ENCODE measurements at regions not wholly inside any gene's neighbourhood (a gene's known extent, or its start where the extent isn't known, plus 50 kb on each side); places are given as distances from the start of the nearest gene placed in this dataset.

GRCh38 chr9:109906766-109907382 lies 126.9 kb downstream of the PALM2AKAP2 start:
- Histone ChIP-seq H3K27ac (ENCODE audit: low read depth, low read length) (no peak overlapping the region), H3K4me2 (ENCODE audit: low read length) (peak overlapping the region; percentile 30), H3K27me3 (ENCODE audit: insufficient read depth, low read length) (no peaks in the 10 kb centered on the region), H3K4me3 (ENCODE audit: insufficient read depth, low read depth, low read length) (no peak overlapping the region), H3K4me1 (ENCODE audit: insufficient read depth, low read length) (peaks cover 33% of the 10 kb centered on the region), H3K79me2 (ENCODE audit: insufficient read depth, low read length) (peaks cover 9% of the 10 kb centered on the region), H2AFZ (ENCODE audit: low read depth, low read length) (no peak overlapping the region), H4K20me1 (ENCODE audit: insufficient read depth, low read length) (peaks cover 21% of the 10 kb centered on the region), H3K36me3 (ENCODE audit: insufficient read depth, low read length) (no peaks in the 10 kb centered on the region), H3K9me3 (ENCODE audit: insufficient read depth, low read depth, low read length) (no peaks in the 10 kb centered on the region), H3K9ac (ENCODE audit: low read length) (no peak overlapping the region)
- Mint-ChIP-seq H3K36me3 (ENCODE audit: low read depth, unreplicated experiment) (peaks cover 3% of the 10 kb centered on the region), H3K9me3 (ENCODE audit: unreplicated experiment) (no peaks in the 10 kb centered on the region), H3K4me3 (ENCODE audit: unreplicated experiment) (no peak overlapping the region), H3K27me3 (ENCODE audit: low read depth, unreplicated experiment) (no peaks in the 10 kb centered on the region), H3K27ac (ENCODE audit: unreplicated experiment) (peak overlapping the region; percentile 48), H3K4me1 (ENCODE audit: low read depth, unreplicated experiment) (peaks cover 19% of the 10 kb centered on the region)
- peak; percentile 50 for DNase-seq (ENCODE audit: low read depth)
- no peak for FAIRE-seq
- TF ChIP-seq EZH2 (IDR thresholded peaks at IDR 0.05; ENCODE audit: insufficient read depth, low read length) = no peak
- TF ChIP-seq CTCF (IDR thresholded peaks at IDR 0.05; ENCODE audit: insufficient read depth, low read depth, low read length) = no peak

GRCh38 chr9:109907400-109907799 lies 127.4 kb downstream of the PALM2AKAP2 start:
- no peaks in the 10 kb centered on the region for H3K36me3 ChIP-seq (ENCODE audit: insufficient read depth, low read length)
- no peaks in the 10 kb centered on the region for H3K27me3 ChIP-seq (ENCODE audit: insufficient read depth, low read length)
- H3K4me2 ChIP-seq (ENCODE audit: low read length) = peak overlapping the region; percentile 30
- peaks cover 9% of the 10 kb centered on the region for H3K79me2 ChIP-seq (ENCODE audit: insufficient read depth, low read length)
- H3K4me3 ChIP-seq (ENCODE audit: insufficient read depth, low read depth, low read length) = no peak overlapping the region
- no peak for FAIRE-seq
- no peak overlapping the region for H3K9ac ChIP-seq (ENCODE audit: low read length)
- peaks cover 17% of the 10 kb centered on the region for H4K20me1 ChIP-seq (ENCODE audit: insufficient read depth, low read length)
- no peak overlapping the region for H2AFZ ChIP-seq (ENCODE audit: low read depth, low read length)
- Mint-ChIP-seq H3K4me3 (ENCODE audit: unreplicated experiment) (no peak overlapping the region), H3K4me1 (ENCODE audit: low read depth, unreplicated experiment) (peaks cover 16% of the 10 kb centered on the region), H3K27ac (ENCODE audit: unreplicated experiment) (no peak overlapping the region), H3K36me3 (ENCODE audit: low read depth, unreplicated experiment) (peaks cover 2% of the 10 kb centered on the region), H3K27me3 (ENCODE audit: low read depth, unreplicated experiment) (no peaks in the 10 kb centered on the region), H3K9me3 (ENCODE audit: unreplicated experiment) (no peaks in the 10 kb centered on the region)
- TF ChIP-seq EZH2 (IDR thresholded peaks at IDR 0.05; ENCODE audit: insufficient read depth, low read length) (no peak), CTCF (IDR thresholded peaks at IDR 0.05; ENCODE audit: insufficient read depth, low read depth, low read length) (no peak)
- no peak for DNase-seq (ENCODE audit: low read depth)
- peaks cover 33% of the 10 kb centered on the region for H3K4me1 ChIP-seq (ENCODE audit: insufficient read depth, low read length)
- no peak overlapping the region for H3K27ac ChIP-seq (ENCODE audit: low read depth, low read length)
- no peaks in the 10 kb centered on the region for H3K9me3 ChIP-seq (ENCODE audit: insufficient read depth, low read depth, low read length)

DNA sequence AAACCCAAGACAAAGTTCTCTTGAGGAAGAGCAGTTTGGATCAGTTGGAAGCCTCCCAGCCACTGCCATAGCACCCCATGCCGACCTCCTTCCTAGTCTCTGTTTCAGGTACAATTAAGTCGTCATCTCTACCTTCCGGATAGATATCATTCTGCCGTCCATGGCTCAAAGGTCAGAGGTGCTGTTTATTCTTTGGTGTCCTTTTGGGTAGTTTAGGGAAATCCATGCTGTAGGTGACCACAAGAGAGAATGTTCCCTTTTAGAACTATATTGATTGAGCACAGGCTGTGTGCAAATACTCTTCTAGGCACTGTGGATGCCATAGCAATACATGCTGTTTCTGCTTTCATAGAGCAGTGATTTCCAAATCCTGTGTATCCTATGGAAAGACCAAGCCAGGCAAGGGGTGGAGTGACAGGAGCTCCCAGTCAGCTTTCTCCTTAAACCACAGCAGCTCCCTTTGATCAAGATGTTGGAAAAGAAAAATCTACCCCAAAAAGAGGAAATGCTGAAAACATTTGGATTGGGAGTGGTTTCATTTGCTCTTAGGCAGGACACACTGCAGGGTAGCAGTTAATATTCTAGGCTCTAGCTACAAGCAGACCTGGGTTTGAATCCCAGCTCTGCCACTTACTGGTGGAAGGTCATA lies 127.9 kb downstream of the PALM2AKAP2 start:
- no peak for FAIRE-seq

More for the DNA sequence above, 127.9 kb downstream of the PALM2AKAP2 start:
- Mint-ChIP-seq H3K4me1 (ENCODE audit: low read depth, unreplicated experiment) (peaks cover 16% of the 10 kb centered on the region), H3K9me3 (ENCODE audit: unreplicated experiment) (no peaks in the 10 kb centered on the region), H3K36me3 (ENCODE audit: low read depth, unreplicated experiment) (no peaks in the 10 kb centered on the region), H3K27me3 (ENCODE audit: low read depth, unreplicated experiment) (no peaks in the 10 kb centered on the region), H3K27ac (ENCODE audit: unreplicated experiment) (no peak overlapping the region), H3K4me3 (ENCODE audit: unreplicated experiment) (no peak overlapping the region)
- peak overlapping the region; percentile 9 for H3K4me2 ChIP-seq (ENCODE audit: low read length)
- H3K4me1 ChIP-seq (ENCODE audit: insufficient read depth, low read length) = peaks cover 38% of the 10 kb centered on the region
- no peaks in the 10 kb centered on the region for H3K27me3 ChIP-seq (ENCODE audit: insufficient read depth, low read length)
- no peak overlapping the region for H3K27ac ChIP-seq (ENCODE audit: low read depth, low read length)
- DNase-seq (ENCODE audit: low read depth) = no peak
- H3K9me3 ChIP-seq (ENCODE audit: insufficient read depth, low read depth, low read length) = no peaks in the 10 kb centered on the region
- TF ChIP-seq EZH2 (IDR thresholded peaks at IDR 0.05; ENCODE audit: insufficient read depth, low read length) (no peak), CTCF (IDR thresholded peaks at IDR 0.05; ENCODE audit: insufficient read depth, low read depth, low read length) (no peak)
- H3K79me2 ChIP-seq (ENCODE audit: insufficient read depth, low read length) = peaks cover 9% of the 10 kb centered on the region
- no peak overlapping the region for H3K9ac ChIP-seq (ENCODE audit: low read length)
- H4K20me1 ChIP-seq (ENCODE audit: insufficient read depth, low read length) = peaks cover 12% of the 10 kb centered on the region
- no peak overlapping the region for H3K4me3 ChIP-seq (ENCODE audit: insufficient read depth, low read depth, low read length)
- H3K36me3 ChIP-seq (ENCODE audit: insufficient read depth, low read length) = no peaks in the 10 kb centered on the region
- H2AFZ ChIP-seq (ENCODE audit: low read depth, low read length) = no peak overlapping the region
